C4-2B (cell line): ENCODE measurements at regions not wholly inside any gene's neighbourhood (a gene's known extent, or its start where the extent isn't known, plus 50 kb on each side); places are given as distances from the start of the nearest gene placed in this dataset.

Source experiments
- ZFX ChIP-seq: fragments of 450-650 bp; IDR thresholded peaks from 2 replicates; pipeline ENCODE4 v1.6.1; 2017
- TF ChIP-seq, protein P1 (sequence below): fragments of 450-650 bp; conservative IDR thresholded peaks from 2 replicates; pipeline ENCODE4 v1.5.1; 2017; ENCODE audit warnings: mild to moderate bottlenecking

DNA sequence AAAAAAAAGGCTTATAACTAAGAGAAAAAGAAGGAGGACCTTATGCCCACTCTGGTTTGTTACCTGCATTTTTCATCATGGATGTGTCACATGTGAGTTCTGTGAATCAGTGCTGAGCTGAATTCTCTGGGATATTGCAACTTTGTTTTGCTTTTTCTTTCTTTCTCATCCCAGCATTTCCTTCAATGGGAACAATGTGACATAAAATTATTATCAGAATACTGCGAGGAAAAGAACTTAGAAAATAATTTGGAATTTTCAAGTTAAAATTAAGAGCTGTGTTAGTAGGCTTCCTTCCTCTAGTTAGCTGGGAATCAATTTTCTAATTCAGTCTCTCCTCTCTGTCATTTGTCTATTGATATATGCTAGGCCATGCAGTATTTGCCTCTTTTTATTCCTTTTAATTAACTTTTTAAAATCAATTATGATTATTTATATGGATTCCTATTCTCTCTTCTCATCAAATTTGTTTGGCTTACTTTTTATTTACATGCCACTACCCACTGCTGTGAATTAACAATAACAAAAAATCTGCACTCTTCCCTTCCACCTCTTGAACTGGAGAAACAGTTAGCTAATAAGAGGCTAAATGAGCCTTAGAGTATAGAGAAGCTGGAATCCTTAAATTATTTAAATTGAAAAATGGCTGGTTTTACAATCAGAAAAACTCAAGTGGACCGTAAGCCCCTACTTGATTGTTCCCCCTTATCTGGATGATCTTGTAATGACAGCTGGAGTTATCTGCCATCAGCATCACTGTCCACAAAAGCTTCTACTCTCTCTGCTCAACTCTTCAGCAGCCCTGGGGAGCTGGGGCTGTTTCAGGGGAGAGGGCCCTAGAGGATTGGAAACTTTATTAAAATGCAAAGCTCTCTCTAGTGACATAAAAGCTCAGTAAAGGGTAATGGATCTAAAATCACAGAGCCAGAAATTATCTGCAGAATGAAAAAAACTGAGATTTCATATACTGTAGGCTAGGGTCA, 95.3 kb upstream of the SOX2 start:
- TF ChIP-seq, protein P1, sequence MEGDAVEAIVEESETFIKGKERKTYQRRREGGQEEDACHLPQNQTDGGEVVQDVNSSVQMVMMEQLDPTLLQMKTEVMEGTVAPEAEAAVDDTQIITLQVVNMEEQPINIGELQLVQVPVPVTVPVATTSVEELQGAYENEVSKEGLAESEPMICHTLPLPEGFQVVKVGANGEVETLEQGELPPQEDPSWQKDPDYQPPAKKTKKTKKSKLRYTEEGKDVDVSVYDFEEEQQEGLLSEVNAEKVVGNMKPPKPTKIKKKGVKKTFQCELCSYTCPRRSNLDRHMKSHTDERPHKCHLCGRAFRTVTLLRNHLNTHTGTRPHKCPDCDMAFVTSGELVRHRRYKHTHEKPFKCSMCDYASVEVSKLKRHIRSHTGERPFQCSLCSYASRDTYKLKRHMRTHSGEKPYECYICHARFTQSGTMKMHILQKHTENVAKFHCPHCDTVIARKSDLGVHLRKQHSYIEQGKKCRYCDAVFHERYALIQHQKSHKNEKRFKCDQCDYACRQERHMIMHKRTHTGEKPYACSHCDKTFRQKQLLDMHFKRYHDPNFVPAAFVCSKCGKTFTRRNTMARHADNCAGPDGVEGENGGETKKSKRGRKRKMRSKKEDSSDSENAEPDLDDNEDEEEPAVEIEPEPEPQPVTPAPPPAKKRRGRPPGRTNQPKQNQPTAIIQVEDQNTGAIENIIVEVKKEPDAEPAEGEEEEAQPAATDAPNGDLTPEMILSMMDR: no peak
- TF ChIP-seq ZFX: no peak
